GM12872 (cell line): ENCODE measurements at regions not wholly inside any gene's neighbourhood (a gene's known extent, or its start where the extent isn't known, plus 50 kb on each side); places are given as distances from the start of the nearest gene placed in this dataset.

Experiments
- CTCF ChIP-seq: IDR thresholded peaks from 3 replicates; pipeline ENCODE4 v1.5.1; 2011; ENCODE audit warnings: low read depth, mild to moderate bottlenecking, low read length, moderate library complexity; ENCODE audit not compliant: insufficient read depth

GRCh38 chr11:123301013-123301591, 106.1 kb upstream of the CLMP start:
- TF ChIP-seq CTCF, result no peak

GRCh38 chr11:123299721-123300120, 104.7 kb upstream of the CLMP start:
- TF ChIP-seq CTCF, result no peak

GRCh38 chr11:123298488-123299447, 103.7 kb upstream of the CLMP start:
- TF ChIP-seq CTCF, result no peak

- TF ChIP-seq CTCF, result no peak
Measured at GRCh38 chr11:123292647-123293046, 97.6 kb upstream of the CLMP start.

GRCh38 chr11:123291201-123291869, 96.3 kb upstream of the CLMP start:
- TF ChIP-seq CTCF, result no peak

GRCh38 chr11:123286761-123287160, 91.7 kb upstream of the CLMP start:
- TF ChIP-seq CTCF, result no peak

GRCh38 chr11:123286255-123286654, 91.2 kb upstream of the CLMP start:
- TF ChIP-seq CTCF, result no peak
